ENCODE measurements at regions not wholly inside any gene's neighbourhood (a gene's known extent, or its start where the extent isn't known, plus 50 kb on each side); places are given as distances from the start of the nearest gene placed in this dataset.

- no peak for DNase-seq (ENCODE audit: low read depth)
- H3K4me3 ChIP-seq (ENCODE audit: low read depth, low read length): no peak overlapping the region
- TF ChIP-seq, protein P1, sequence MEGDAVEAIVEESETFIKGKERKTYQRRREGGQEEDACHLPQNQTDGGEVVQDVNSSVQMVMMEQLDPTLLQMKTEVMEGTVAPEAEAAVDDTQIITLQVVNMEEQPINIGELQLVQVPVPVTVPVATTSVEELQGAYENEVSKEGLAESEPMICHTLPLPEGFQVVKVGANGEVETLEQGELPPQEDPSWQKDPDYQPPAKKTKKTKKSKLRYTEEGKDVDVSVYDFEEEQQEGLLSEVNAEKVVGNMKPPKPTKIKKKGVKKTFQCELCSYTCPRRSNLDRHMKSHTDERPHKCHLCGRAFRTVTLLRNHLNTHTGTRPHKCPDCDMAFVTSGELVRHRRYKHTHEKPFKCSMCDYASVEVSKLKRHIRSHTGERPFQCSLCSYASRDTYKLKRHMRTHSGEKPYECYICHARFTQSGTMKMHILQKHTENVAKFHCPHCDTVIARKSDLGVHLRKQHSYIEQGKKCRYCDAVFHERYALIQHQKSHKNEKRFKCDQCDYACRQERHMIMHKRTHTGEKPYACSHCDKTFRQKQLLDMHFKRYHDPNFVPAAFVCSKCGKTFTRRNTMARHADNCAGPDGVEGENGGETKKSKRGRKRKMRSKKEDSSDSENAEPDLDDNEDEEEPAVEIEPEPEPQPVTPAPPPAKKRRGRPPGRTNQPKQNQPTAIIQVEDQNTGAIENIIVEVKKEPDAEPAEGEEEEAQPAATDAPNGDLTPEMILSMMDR (conservative IDR thresholded peaks at IDR 0.05; ENCODE audit: low read depth, low read length): no peak
Observed at GRCh38 chr1:58214674-58215073, 331.9 kb downstream of the OMA1 start.

DNA sequence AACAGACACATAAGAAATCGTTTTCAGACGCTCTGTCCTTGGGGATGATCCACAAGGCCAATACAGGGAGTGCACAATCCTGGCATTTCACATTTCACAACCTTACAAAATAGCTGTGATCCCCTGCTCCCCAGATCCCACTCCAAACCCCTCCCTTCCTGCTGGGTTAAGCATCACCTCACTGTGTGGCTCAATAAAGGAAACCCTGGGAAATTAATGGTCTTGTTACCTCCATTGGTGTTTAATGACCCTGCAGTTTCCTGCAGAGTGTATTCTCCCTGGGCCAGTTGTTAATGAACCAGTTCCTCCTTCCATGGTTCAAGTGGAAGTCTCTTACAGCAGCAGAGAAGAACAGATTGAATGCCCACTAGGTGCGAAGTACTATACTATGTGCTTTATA lies 334.7 kb downstream of the OMA1 start:
- DNase-seq (ENCODE audit: low read depth): no peak

GRCh38 chr1:58209575-58209974 lies 337.0 kb downstream of the OMA1 start:
- DNase-seq (ENCODE audit: low read depth): no peak
- TF ChIP-seq, protein P1 (conservative IDR thresholded peaks at IDR 0.05; ENCODE audit: low read depth, low read length): no peak
- no peak overlapping the region for H3K4me3 ChIP-seq (ENCODE audit: low read depth, low read length)

More for the DNA sequence above, 334.7 kb downstream of the OMA1 start:
- H3K4me3 ChIP-seq (ENCODE audit: low read depth, low read length): no peak overlapping the region
- TF ChIP-seq, protein P1 (conservative IDR thresholded peaks at IDR 0.05; ENCODE audit: low read depth, low read length): no peak

DNA sequence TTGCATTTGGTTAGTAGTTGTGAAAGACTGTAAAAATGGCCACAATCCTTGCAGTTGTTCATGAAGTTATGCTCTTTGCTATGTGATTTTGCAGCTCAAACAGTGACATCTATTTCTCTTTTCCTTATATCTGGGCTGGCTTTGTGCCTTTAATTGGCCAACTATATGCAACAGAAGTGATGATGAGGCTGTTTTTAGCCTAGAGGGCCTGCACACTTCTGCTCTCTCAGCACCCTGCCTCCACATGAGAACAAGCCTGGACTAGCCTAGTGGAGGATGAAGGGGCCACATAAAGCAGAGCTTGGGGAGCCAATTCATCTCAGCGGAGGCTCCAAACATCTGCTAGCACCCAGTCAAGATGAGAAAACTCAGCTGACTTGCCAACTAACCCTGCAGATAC lies 339.8 kb downstream of the OMA1 start:
- TF ChIP-seq, protein P1 (conservative IDR thresholded peaks at IDR 0.05; ENCODE audit: low read depth, low read length): no peak
- DNase-seq (ENCODE audit: low read depth): no peak
- no peak overlapping the region for H3K4me3 ChIP-seq (ENCODE audit: low read depth, low read length)

DNA sequence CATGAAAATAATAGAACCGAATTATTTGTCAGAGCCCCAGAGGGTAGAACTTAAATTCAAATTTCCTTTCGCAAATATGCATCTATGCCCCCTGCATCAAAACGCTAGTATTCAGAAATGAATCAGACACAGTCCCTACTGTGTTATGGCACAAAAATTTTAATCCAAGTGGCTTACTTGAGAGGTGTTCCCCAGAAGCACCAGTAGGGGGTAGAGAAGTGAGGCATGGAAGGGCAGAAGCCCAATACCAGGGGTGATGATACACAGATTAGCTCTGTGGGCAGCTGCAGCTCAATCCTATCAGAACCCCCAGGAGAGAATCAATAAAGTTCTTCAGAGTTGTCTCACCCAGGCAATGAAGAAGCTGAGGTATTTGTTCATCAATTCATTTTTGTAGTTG lies 342.2 kb downstream of the OMA1 start:
- no peak overlapping the region for H3K4me3 ChIP-seq (ENCODE audit: low read depth, low read length)
- no peak for DNase-seq (ENCODE audit: low read depth)
- TF ChIP-seq, protein P1 (conservative IDR thresholded peaks at IDR 0.05; ENCODE audit: low read depth, low read length): peak; percentile 42

DNA sequence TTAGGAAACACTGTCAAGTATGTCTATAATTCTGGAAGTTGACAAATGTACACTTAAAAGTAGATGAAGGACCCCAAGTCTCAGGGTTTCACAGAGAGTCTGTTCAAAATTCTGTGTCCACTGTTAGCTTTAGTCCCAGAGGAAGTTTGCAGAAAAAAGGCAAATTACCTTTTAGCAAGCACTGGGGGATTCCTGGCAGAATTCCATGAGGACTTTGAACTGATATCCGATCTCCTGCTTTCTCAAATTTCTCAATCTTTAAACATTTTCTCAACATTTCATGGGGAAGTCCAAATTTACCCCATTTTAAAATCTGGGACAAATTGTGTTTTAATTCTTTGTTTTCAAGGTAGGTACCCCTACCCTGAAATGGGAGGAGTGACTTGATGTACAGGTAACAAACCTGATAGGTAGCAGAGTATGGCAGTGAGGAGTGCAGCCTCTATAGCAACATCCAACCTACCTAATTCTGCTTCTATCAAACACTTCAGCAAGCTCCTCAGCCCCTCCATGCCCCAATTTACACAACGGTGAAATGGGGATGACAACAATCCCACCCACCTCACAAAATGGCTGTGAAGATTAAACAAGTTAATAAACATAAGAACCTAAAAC lies 344.9 kb downstream of the OMA1 start:
- no peak for DNase-seq (ENCODE audit: low read depth)
- no peak overlapping the region for H3K4me3 ChIP-seq (ENCODE audit: low read depth, low read length)
- TF ChIP-seq, protein P1 (conservative IDR thresholded peaks at IDR 0.05; ENCODE audit: low read depth, low read length): no peak

GRCh38 chr1:58200437-58200836 lies 346.1 kb downstream of the OMA1 start:
- no peak for DNase-seq (ENCODE audit: low read depth)
- TF ChIP-seq, protein P1 (conservative IDR thresholded peaks at IDR 0.05; ENCODE audit: low read depth, low read length): no peak
- no peak overlapping the region for H3K4me3 ChIP-seq (ENCODE audit: low read depth, low read length)
